HG03439 (cell line): ENCODE measurements at regions not wholly inside any gene's neighbourhood (a gene's known extent, or its start where the extent isn't known, plus 50 kb on each side); places are given as distances from the start of the nearest gene placed in this dataset.
"Not testable (repeated sequence)": the region's sequence is repeated elsewhere in the genome, so short reads cannot be mapped to it uniquely, and the experiment has no call there.

Experiments
- ATAC-seq: cut with Tn5 transposase; IDR thresholded peaks from one replicate; pipeline ENCODE4 v1.9.1; 2021; ENCODE audit warnings: mild to moderate bottlenecking, moderate library complexity; ENCODE audit not compliant: unreplicated experiment

GRCh38 chr14:71416392-71416791 lies 509.1 kb downstream of the PCNX1 start:
- ATAC-seq = no peak

DNA sequence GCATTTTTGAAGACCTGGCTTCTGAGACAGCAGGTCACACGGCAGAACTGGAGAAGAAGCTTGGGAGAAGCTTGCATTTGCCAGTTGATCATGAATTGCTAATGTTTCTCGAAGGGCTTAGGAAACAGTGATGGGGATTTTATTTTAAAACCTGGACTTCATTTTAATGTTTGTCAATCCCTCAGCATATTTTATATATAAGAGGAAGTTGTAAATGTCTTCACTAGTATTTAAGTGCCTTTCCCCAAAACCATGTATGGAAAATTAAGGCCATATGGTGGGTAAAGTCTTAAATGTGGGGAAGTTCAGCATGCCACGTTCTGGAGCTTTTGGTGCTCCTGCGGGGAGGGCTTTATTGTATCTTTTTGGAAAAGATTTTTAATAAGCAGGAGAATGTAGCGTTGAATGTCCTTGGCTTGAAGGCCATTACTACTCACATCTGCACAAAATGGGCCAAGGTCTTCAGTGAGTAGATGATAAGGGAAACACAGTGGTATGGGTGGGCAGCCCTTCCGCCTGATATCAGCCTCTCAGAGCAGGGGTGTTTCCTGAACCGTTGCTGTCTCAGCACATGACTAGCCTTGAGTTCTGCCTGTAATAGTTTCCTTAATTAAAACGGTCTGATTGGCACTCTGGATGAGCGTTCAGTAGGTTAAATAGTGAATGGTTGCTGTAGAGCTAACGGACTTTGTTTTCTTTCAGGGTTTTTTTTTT lies 511.4 kb downstream of the PCNX1 start:
- ATAC-seq = no peak

- ATAC-seq = no peak
Observed at GRCh38 chr14:71423481-71423880, 508.7 kb upstream of the RGS6 start.

GRCh38 chr14:71424941-71425340 lies 507.3 kb upstream of the RGS6 start:
- ATAC-seq = no peak

- ATAC-seq = no peak
Observed at GRCh38 chr14:71426001-71426400, 506.2 kb upstream of the RGS6 start.

GRCh38 chr14:71429902-71430301 lies 502.3 kb upstream of the RGS6 start:
- ATAC-seq = no peak

DNA sequence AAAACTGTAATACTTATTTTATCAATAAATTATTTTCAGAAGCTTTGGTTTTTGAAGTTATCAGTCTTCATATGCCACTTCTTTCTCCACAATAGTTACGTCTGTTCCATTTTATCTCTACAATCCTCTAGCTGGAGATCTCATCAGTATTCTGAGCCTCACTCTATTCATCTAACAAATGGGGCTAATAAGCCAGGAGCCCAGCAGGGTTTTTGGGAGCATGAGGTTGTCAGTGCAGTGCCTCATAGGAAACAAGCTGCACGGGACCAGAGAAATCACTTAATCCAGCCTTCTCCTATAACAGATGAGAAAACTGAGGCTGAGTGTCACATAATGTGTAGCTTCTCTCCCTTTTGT lies 501.9 kb upstream of the RGS6 start:
- no peak for ATAC-seq

DNA sequence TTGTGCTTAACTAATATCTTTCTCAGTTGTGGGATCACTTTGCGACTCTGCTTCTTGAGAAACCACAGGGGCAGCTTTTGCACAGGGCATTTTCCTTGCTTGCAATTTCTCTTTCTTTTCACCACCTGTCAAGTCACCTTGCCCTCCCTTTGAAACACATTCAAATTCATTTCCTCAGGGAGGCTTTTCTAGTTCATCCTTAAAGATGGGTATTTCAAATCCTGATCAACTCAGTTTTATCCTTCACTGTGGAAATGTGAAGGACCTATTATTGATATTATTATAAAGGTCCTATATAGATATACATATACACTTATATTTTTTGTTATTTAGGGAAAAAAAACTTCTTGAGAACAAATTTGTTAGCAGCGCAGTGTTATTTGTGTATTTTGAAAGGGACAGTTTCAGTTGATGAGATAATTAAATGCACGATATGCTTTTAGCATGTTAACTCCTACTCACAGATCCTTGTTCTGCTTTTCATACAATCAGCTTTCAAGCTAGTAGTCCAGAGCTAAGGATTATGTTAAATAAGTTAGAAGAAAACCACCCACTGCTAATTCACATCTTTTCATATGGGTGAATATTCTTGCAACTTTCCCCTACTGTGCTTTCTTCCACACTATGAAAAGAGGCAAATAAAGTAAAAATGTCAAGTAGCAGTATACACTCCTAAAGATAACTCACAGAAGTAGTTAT lies 501.4 kb upstream of the RGS6 start:
- no peak for ATAC-seq

- no peak for ATAC-seq
Observed at GRCh38 chr14:71432334-71433110, 499.7 kb upstream of the RGS6 start.

- no peak for ATAC-seq
Observed at GRCh38 chr14:71433303-71433702, 498.9 kb upstream of the RGS6 start.

DNA sequence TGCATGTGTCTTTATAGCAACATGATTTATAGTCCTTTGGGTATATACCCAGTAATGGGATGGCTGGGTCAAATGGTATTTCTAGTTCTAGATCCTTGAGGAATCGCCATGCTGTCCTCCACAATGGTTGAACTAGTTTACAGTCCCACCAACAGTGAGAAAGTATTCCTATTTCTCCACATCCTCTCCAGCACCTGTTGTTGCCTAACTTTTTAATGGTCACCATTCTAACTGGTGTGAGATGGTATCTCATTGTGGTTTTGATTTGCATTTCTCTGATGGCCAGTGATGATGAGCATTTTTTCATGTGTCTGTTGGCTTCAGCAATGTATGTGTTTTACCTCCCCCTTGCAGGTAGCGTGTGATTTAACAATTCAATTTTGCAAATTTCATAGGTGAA lies 496.6 kb upstream of the RGS6 start:
- not testable (repeated sequence) for ATAC-seq

DNA sequence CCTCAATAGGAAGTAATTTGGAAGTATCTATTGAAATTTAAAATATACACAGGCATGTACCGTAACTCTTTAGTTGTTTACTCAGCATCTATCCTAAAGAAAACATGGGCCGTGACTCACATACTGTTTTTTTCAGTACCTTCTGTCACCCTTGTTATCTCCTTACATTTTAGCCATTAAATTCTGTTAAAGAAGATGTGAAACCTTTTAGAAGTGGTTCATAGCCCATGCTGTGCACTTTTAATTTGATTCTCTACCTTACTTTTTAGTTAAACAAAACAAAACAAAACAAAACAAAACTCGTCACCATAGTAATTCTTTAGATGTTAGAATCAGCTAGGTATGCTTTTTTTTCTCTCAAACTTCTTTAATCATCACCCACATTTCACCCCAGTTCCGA lies 494.4 kb upstream of the RGS6 start:
- ATAC-seq = no peak

GRCh38 chr14:71438684-71439083 lies 493.5 kb upstream of the RGS6 start:
- ATAC-seq = no peak

GRCh38 chr14:71441126-71441525 lies 491.1 kb upstream of the RGS6 start:
- ATAC-seq = no peak

GRCh38 chr14:71444030-71444822 lies 488.0 kb upstream of the RGS6 start:
- no peak for ATAC-seq

GRCh38 chr14:71448431-71449315 lies 483.6 kb upstream of the RGS6 start:
- ATAC-seq = no peak

DNA sequence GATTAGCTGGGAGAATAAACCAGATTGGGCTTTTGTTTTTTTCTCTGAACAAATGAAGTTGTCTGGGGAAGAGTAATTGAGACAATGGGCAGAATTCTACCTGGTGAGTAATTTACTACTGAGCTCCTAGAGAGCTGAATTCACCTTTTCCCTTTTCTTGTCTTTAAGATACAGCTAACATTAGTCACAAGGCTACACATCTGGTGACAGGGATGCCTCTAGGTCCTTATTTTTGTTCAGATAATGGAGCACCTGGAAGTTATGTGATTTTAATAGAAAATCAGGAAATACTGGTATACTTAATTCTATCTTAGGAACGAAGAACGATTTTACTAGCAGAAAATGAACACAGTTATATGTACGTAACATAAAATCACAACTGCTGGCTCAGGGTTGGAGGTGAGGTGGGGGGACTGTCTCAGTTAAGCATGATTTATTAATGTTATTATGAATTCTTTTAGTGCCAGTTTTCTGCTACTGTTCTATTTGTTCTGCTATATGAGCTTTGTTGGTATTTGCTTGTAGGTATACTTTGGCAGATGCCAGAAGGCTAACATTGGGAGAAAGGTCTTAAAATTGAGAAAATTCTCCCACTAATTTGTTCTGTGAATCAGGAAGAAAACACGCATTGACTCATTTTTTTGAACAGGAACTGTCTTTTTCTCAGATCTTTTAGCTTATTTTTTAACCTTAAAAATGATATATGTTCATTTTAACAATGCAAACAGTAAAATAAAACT lies 482.7 kb upstream of the RGS6 start:
- ATAC-seq = no peak

GRCh38 chr14:71451501-71451900 lies 480.7 kb upstream of the RGS6 start:
- ATAC-seq = no peak

DNA sequence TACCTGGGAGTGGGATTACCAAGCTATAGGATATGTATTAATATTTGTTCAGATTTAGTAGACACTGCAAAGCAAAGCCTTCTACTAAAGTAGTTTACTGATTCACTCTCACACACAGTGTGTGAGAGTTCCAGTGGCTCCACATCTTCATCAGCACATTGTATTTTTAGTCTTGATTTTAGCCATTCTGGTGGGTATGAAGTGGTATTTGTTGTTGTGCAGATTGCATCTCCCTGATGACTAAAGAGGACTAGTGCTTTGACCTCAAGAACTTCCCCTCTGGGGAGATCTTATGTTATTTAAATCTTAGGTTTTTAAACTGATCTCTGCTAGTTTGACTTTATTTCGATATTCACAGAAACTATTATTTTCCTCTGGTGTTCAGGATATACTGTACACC lies 479.7 kb upstream of the RGS6 start:
- no peak for ATAC-seq

GRCh38 chr14:71452987-71453386 lies 479.2 kb upstream of the RGS6 start:
- no peak for ATAC-seq
